ENCODE measurements at regions not wholly inside any gene's neighbourhood (a gene's known extent, or its start where the extent isn't known, plus 50 kb on each side); places are given as distances from the start of the nearest gene placed in this dataset.

GRCh38 chr1:59029411-59030167 is 245.7 kb upstream of the JUN start:
- TF ChIP-seq MAX (IDR thresholded peaks at IDR 0.05): no peak
- no peak for TF ChIP-seq TAF1 (IDR thresholded peaks at IDR 0.05; ENCODE audit: low read depth, low read length)
- no peak for TF ChIP-seq YY1 (IDR thresholded peaks at IDR 0.05; ENCODE audit: low read depth, low read length)
- TF ChIP-seq CTCF (IDR thresholded peaks at IDR 0.05; ENCODE audit: control extremely low read depth in 1 of 3, insufficient read depth in 1 of 3, low read depth in 1 of 3, low read length in 3 of 3): no peak
- TF ChIP-seq MAFK (IDR thresholded peaks at IDR 0.05; ENCODE audit: low read depth, low read length): no peak

All from H1 (cell line).